ENCODE measurements at regions not wholly inside any gene's neighbourhood (a gene's known extent, or its start where the extent isn't known, plus 50 kb on each side); places are given as distances from the start of the nearest gene placed in this dataset.

- TF ChIP-seq NANOG (IDR thresholded peaks at IDR 0.05; ENCODE audit: borderline replicate concordance) = no peak
- ATAC-seq (no peak), DNase-seq (ENCODE audit: low spot score) (no peak)
- Histone ChIP-seq H3K79me2 (replicated peaks; ENCODE audit: insufficient read depth) (no peaks in the 10 kb centered on the region), H3K4me2 (no peak overlapping the region), H3K4me1 (ENCODE audit: insufficient read depth) (peaks cover 22% of the 10 kb centered on the region), H3K36me3 (ENCODE audit: insufficient read depth) (no peaks in the 10 kb centered on the region), H3K9me2 (ENCODE audit: insufficient read depth) (no peaks in the 10 kb centered on the region), H2AFZ (no peak overlapping the region), H4K20me1 (replicated peaks; ENCODE audit: insufficient read depth) (no peaks in the 10 kb centered on the region), H3K27me3 (ENCODE audit: insufficient read depth) (peaks cover 11% of the 10 kb centered on the region), H3F3A (replicated peaks; ENCODE audit: low read depth) (no peaks in the 10 kb centered on the region), H3K4me3 (no peak overlapping the region), H3K27ac (ENCODE audit: low read depth) (no peak overlapping the region)
- Mint-ChIP-seq H3K27ac (no peak overlapping the region), H3K36me3 (ENCODE audit: low read depth) (no peaks in the 10 kb centered on the region), H3K27me3 (ENCODE audit: insufficient read depth, low read depth, poor library complexity) (peaks cover 18% of the 10 kb centered on the region), H3K9me3 (no peaks in the 10 kb centered on the region; the same call in 2 of the 3 replicates), H3K4me3 (no peak overlapping the region), H3K4me1 (peaks cover 30% of the 10 kb centered on the region)
Observed at GRCh38 chr3:194007592-194008337, 128.2 kb upstream of the HES1 start.

- no peak overlapping the region for H3K27ac ChIP-seq (ENCODE audit: low read depth)
- ATAC-seq (peak; percentile 47), DNase-seq (ENCODE audit: low spot score) (peak; percentile 22)
- no peak overlapping the region for H2AFZ ChIP-seq
- Mint-ChIP-seq H3K9me3 (no peaks in the 10 kb centered on the region; the same call in 2 of the 3 replicates), H3K4me1 (peaks cover 24% of the 10 kb centered on the region), H3K27ac (no peak overlapping the region), H3K36me3 (ENCODE audit: low read depth) (no peaks in the 10 kb centered on the region), H3K27me3 (ENCODE audit: insufficient read depth, low read depth, poor library complexity) (peaks cover 11% of the 10 kb centered on the region), H3K4me3 (no peak overlapping the region)
- peaks cover 16% of the 10 kb centered on the region for H3K4me1 ChIP-seq (ENCODE audit: insufficient read depth)
- no peaks in the 10 kb centered on the region for H4K20me1 ChIP-seq (replicated peaks; ENCODE audit: insufficient read depth)
- H3K27me3 ChIP-seq (ENCODE audit: insufficient read depth) = peaks cover 7% of the 10 kb centered on the region
- H3K36me3 ChIP-seq (ENCODE audit: insufficient read depth) = no peaks in the 10 kb centered on the region
- H3K4me2 ChIP-seq = no peak overlapping the region
- TF ChIP-seq CTCF (conservative IDR thresholded peaks at IDR 0.05; ENCODE audit: low read depth in 2 of 2) = no peak
- no peaks in the 10 kb centered on the region for H3K79me2 ChIP-seq (replicated peaks; ENCODE audit: insufficient read depth)
- H3K4me3 ChIP-seq = no peak overlapping the region
- no peaks in the 10 kb centered on the region for H3F3A ChIP-seq (replicated peaks; ENCODE audit: low read depth)
- H3K9me2 ChIP-seq (ENCODE audit: insufficient read depth) = no peaks in the 10 kb centered on the region
Observed at GRCh38 chr3:194009019-194009418, 126.9 kb upstream of the HES1 start.

- peaks cover 12% of the 10 kb centered on the region for H3K4me1 ChIP-seq (ENCODE audit: insufficient read depth)
- Mint-ChIP-seq H3K4me3 (no peak overlapping the region), H3K4me1 (peaks cover 24% of the 10 kb centered on the region), H3K9me3 (no peaks in the 10 kb centered on the region; the same call in 2 of the 3 replicates), H3K27me3 (ENCODE audit: insufficient read depth, low read depth, poor library complexity) (peaks cover 7% of the 10 kb centered on the region), H3K27ac (no peak overlapping the region), H3K36me3 (ENCODE audit: low read depth) (no peaks in the 10 kb centered on the region)
- DNase-seq (ENCODE audit: low spot score) (peak; percentile 64), ATAC-seq (peak; percentile 76)
- H3K4me3 ChIP-seq = no peak overlapping the region
- H2AFZ ChIP-seq = 0 out of 2 replicates have a peak overlapping the region, but pooled peaks have one; percentile 72
- no peaks in the 10 kb centered on the region for H3K9me2 ChIP-seq (ENCODE audit: insufficient read depth)
- H3K79me2 ChIP-seq (replicated peaks; ENCODE audit: insufficient read depth) = no peaks in the 10 kb centered on the region
- no peaks in the 10 kb centered on the region for H4K20me1 ChIP-seq (replicated peaks; ENCODE audit: insufficient read depth)
- H3K27ac ChIP-seq (ENCODE audit: low read depth) = no peak overlapping the region
- no peaks in the 10 kb centered on the region for H3K27me3 ChIP-seq (ENCODE audit: insufficient read depth)
- no peak overlapping the region for H3K4me2 ChIP-seq
- H3F3A ChIP-seq (replicated peaks; ENCODE audit: low read depth) = no peaks in the 10 kb centered on the region
- no peaks in the 10 kb centered on the region for H3K36me3 ChIP-seq (ENCODE audit: insufficient read depth)
- TF ChIP-seq POLR2AphosphoS5 (IDR thresholded peaks at IDR 0.05; ENCODE audit: low read depth) = no peak
- 0 out of 4 replicates have a peak, but pooled peaks of 1 of the 2 experiments have one; percentile 8 for TF ChIP-seq CTCF (conservative IDR thresholded peaks at IDR 0.05; ENCODE audit: low read depth in 2 of 2)
Observed at GRCh38 chr3:194009892-194010533, 125.9 kb upstream of the HES1 start.
